ENCODE measurements at regions not wholly inside any gene's neighbourhood (a gene's known extent, or its start where the extent isn't known, plus 50 kb on each side); places are given as distances from the start of the nearest gene placed in this dataset.

- TF ChIP-seq CTCF (IDR thresholded peaks at IDR 0.05) (no peak), POLR2A (IDR thresholded peaks at IDR 0.05) (no peak)
Observed at GRCh38 chr16:79912592-79913310, 312.2 kb upstream of the MAF start.

Measured in Peyer's patch (tissue), 4 donors.